NAMALWA (cell line): ENCODE measurements at regions not wholly inside any gene's neighbourhood (a gene's known extent, or its start where the extent isn't known, plus 50 kb on each side); places are given as distances from the start of the nearest gene placed in this dataset.

Experiments
- DNase-seq: peaks from one replicate; pipeline ENCODE4 v3.0.0-alpha.2; 2015; ENCODE audit warnings: low spot score

- DNase-seq = no peak
These were observed 154.6 kb upstream of the ZNF608 start for GRCh38 chr5:124901081-124901480.

GRCh38 chr5:124902097-124902821 is 155.8 kb upstream of the ZNF608 start:
- DNase-seq = peak; percentile 89

DNA sequence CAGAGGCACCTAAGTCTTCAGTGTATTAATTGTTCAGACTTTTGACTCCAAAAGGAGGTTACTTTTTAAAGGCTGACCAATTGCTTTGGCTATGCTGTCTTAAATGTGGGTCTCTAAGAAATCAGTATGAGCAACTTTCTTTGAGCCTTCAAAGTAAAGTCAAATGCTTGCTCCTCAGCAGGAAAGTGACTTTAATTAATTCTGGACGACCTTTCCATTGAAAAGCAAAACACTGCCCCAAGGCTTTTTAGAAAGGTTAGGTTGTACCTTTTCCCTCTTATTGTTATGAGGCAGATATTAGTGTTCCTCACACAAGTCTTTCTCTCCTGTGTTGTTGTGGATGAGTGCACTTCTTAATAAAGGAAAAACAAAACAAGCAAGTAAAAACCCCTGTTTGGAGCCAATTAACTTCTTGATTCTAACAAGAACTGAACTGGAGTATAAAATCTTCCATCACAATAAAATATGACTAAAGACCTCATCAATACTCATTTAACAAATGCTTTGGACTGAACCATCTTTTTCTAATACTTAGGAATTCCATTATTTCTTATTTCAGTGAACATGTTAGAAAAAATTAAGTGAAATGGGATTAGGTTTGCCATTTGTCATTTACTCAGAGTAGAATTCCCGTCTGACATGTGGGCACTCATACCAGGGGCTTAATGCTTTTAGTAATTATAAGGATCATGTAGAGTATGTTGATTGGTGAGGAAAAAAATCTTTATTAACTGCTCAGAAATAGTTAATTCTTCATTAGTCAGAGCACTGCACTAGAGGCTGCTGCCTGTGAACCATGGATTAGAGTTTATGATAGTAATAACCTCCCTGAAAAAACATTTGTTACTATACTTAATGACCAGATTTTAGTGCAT is 159.1 kb upstream of the ZNF608 start:
- no peak for DNase-seq

DNA sequence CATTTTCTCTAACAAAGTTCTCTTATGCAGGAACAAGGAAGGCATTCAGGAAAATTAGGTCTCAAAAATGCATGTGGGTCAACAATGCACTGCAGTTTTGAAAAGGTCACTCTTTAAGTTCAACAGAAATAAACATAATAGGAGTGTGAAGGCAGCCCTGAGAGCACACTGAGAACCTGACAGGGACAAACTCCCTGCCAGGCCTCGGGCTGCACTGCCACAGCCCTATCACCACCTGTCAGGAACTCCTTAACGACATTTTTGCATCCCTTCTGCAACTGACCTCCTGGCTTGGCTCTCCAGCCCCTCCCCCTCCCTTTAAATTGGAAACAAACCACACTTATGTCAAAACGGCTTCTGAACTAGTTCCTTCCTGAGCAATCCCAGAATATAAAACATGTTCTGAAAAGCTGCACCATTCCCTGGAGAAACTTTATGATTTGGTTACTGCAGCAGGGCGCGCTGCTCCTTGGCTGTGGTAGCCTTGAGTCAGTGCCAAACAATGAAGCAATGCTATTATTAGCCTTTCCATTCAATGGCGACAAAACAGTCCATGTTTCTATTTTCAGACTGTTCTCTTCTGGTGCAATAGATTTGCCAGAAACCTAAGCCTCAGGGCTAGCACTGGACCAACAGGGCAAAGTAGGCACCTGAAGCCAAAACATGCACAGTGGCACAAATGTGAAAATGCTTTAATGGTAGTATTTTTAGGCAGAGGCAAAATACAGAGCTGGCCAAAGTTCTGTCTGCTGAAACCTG is 160.1 kb upstream of the ZNF608 start:
- DNase-seq = no peak

GRCh38 chr5:124907098-124907644 is 160.7 kb upstream of the ZNF608 start:
- no peak for DNase-seq

- DNase-seq = no peak
These were observed 162.4 kb upstream of the ZNF608 start for GRCh38 chr5:124908581-124909451.

GRCh38 chr5:124909734-124910133 is 163.3 kb upstream of the ZNF608 start:
- no peak for DNase-seq

- no peak for DNase-seq
These were observed 164.0 kb upstream of the ZNF608 start for GRCh38 chr5:124910354-124911016.

DNA sequence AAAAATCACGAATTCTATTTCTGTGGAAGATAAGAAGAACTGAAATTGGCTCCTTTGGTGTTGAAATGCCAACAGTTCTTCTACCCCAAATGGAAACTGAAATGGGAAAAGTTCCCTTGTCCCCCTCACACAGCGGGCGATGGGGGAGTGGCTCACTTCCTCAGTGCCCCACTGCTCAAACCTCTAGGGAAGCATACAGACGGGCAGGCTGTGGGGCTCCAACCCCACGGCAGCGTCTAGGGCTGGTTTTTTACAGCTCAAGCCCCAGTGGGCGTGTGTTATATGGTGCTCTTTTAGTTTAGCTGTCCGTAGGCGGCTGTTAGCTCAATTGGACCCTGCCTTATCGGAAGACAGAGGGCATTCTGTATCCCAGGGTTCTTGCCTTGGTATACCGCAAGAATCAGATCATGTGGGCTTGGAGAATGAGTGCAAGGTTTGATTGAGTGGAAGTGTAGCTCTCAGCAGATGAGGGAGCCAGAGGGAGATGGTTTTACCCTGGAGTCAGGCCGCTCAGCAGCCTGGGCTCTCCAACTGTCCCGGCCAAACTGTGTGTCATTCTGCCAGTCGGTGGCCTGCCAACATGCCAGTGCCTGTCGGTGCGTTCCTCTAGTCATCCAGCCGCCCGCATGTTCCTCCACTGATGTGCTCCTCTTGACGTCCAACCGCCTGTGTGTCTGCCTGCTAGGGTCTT is 166.3 kb upstream of the ZNF608 start:
- DNase-seq = no peak

DNA sequence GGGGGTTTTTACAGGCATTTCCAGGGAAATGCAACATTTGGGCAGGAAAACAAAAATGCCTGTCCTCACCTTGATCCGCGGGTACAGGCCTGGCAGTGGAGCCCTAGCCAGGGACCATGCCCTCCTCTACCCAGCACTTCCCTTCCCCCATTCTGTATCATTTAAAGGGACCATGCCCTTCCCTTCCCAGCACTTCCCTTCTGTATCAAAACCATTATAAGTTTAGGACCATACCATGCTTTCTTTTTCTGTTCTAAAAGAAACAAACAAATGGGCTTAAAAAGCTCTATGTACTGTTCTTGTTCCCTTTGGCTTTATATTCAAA is 166.9 kb upstream of the ZNF608 start:
- DNase-seq = no peak

DNA sequence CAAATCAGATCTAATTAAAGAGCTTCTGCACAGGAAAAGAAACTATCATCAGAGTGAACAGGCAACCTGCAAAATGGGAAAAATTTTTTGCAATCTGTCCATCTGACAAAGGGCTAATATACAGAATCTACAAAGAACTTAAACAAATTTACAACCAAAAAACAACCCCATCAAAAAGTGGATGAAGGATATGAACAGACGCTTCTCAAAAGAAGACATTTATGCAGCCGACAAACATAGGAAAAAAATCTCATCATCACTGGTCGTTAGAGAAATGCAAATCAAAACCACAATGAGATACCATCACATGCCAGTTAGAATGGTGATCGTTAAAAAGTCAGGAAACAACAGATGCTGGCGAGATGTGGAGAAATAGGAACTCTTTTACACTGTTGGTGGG is 169.9 kb upstream of the ZNF608 start:
- peak; percentile 37 for DNase-seq

GRCh38 chr5:124918618-124919017 is 172.2 kb upstream of the ZNF608 start:
- no peak for DNase-seq

GRCh38 chr5:124919076-124919475 is 172.6 kb upstream of the ZNF608 start:
- no peak for DNase-seq

DNA sequence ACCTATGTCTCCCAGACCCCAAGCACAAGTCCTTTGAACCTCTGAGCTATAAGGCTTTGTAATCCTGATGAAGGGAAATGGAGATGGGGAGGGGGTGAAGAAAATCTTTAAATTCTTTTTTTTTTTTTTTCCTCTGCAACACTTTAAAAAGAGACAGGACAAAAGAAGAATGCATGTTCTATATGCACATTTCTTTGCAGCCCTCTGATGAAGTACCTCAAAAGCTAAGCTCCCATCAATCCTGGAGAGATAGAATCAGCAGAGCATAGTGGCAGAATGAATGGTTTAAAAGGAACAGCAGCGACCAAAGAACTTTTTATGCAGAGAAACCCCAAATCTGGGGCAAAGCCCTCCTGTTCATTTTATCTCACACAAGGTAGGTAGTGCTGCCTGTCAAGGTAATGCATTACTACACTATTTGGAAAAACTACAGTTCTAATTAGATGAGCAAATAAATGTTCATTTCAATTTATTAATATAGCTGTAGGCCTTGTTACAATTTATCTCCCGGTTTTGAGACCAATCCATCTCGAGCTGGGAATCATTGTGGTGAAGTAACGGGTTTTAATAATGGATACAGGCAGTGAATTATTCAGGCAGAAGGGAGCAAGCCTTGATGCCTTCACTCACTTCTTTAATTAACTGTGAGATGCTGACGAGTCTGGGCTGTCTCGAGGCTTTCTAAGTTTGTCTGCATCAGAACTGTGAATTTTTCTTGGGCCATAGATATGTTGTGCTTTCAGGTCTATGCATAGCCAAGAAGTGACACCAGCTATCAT is 173.5 kb upstream of the ZNF608 start:
- DNase-seq = peak; percentile 42

DNA sequence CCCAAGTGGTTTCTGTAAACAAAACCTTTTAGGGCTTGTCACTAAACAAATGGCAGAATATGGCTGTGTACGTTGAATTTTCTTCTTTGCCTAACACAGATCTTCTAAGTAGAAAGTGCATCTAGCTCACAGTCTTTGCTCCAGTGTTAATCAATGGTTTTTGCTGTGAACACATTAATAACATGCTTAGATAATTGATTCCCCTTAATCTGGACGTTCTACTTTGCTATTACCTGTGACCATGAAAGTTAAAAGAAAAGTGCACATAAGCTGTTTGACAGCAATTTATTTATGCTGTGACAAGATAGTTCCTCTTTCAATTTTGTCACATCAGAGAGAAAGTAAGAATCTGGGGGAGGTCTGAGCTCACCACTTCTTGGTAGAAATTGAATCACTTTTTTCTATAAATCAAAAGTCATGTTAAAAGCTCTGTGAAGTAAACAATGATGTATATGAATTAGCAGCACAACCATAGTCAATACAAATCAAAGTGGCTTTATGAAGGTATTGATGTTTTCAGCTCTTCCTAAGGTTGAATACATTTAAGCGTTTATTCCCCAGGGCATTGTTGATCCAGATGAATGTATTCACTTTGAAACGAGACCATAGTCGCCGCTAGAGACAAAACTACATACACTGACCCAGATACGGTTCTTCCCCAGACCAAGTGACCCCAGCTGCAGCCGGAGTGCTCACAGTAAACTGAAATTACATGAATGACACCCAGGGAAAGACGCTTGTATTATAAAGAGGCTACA is 174.6 kb upstream of the ZNF608 start:
- DNase-seq = peak; percentile 90

- DNase-seq = no peak
These were observed 175.3 kb upstream of the ZNF608 start for GRCh38 chr5:124921694-124922093.

DNA sequence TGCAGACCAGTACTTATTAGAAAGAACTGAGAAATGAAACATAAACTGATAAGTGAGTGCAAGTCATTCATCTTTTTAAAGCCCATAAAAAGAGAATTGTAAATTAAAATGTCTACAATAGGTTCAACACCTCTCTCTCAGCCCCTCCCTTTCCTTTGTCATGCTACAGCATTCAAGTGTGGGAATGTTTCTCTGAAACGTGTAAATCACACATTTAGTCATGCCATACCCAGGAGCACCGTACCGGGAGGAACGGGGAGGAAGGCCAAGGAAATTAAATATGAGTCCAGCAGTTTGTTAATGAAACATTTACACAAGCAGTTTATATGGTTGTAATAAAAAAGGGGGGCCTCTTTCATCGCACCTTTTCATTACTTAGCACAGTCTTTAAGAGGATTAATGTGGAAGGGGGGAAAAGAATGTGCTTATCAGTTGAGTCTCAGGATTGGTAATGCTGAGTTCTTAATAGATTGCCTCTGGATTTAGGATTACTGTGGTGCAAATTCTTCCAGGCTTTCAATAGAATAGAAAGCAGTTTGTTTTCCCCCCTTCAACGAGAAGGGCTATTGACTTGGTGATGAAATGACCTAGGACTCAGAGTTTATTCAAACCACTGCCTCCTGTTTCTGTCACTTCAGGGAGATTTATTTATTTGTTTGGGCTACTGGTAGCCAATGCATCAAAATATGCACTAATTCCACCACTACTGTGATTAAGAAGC is 176.0 kb upstream of the ZNF608 start:
- DNase-seq = no peak

- peak; percentile 37 for DNase-seq
These were observed 176.7 kb upstream of the ZNF608 start for GRCh38 chr5:124923131-124923530.
